Activated T-cell treated with anti-CD3 and anti-CD28 coated beads, Interleukin-2, amount 50 U/mL, for 72 hours (primary cell): ENCODE measurements at regions not wholly inside any gene's neighbourhood (a gene's known extent, or its start where the extent isn't known, plus 50 kb on each side); places are given as distances from the start of the nearest gene placed in this dataset.

Source experiments
- ATAC-seq, 2 donors: fragments of 150-1000 bp; cut with Tn5 transposase; replicated peaks in 1 of 2; 2 replicates each; pipeline ENCODE4 v1.10.0; 2021; ENCODE audit warnings: moderate library complexity in 2 of 2, mild to moderate bottlenecking in 1 of 2
- DNase-seq, 2 donors: peaks; one replicate each; pipeline ENCODE4 v3.0.0; 2021 to 2022; ENCODE audit warnings: mixed read lengths in 1 of 2
- H3K27ac Mint-ChIP-seq: one replicate; pipeline ENCODE4 v1.8.0; 2022; ENCODE audit warnings: mild to moderate bottlenecking, moderate library complexity, mixed read lengths
- H3K27me3 Mint-ChIP-seq: one replicate; pipeline ENCODE4 v1.8.0; 2022; ENCODE audit warnings: low read depth, mixed read lengths
- H3K36me3 Mint-ChIP-seq, 2 donors: one replicate each; pipeline ENCODE4 v1.8.0; 2022; ENCODE audit warnings: mixed read lengths in 2 of 2, mild to moderate bottlenecking in 1 of 2; ENCODE audit not compliant: insufficient read depth in 2 of 2
- H3K4me1 Mint-ChIP-seq: one replicate; pipeline ENCODE4 v1.8.0; 2022; ENCODE audit warnings: low read depth, mixed read lengths
- H3K4me3 Mint-ChIP-seq, 2 donors: one replicate each; pipeline ENCODE4 v1.8.0; 2022; ENCODE audit warnings: mild to moderate bottlenecking in 2 of 2, mixed read lengths in 2 of 2, moderate library complexity in 2 of 2
- H3K9me3 Mint-ChIP-seq, 2 donors: one replicate each; pipeline ENCODE4 v1.8.0; 2022; ENCODE audit warnings: mixed read lengths in 2 of 2

DNA sequence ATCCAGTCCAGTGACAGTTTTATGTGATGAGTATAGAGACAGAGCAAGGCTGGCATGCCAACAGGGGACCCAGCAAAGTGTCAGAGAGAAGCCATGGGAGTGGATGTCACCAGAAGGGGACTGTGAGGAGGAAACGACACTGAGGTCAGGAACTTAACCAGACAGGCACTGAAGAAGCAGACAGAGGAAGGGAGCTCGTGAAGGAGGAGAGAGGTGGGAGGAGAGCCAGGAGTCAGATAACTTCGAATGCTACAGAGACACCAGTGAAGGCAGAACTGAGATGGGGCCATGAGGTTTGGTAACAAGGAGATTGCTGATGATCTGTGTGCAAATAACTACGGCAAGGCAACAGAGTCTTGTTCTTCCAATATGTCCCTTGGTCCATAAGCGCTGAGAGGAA is 211.1 kb upstream of the FOXA2 start:
- DNase-seq (no peak), ATAC-seq (no peak)
- Mint-ChIP-seq H3K27ac (no peak overlapping the region), H3K9me3 (peaks cover 2 to 6% of the 10 kb centered on the region in 2 donors), H3K4me1 (no peaks in the 10 kb centered on the region), H3K36me3 (no peaks in the 10 kb centered on the region), H3K4me3 (no peak overlapping the region), H3K27me3 (no peaks in the 10 kb centered on the region)

- DNase-seq: no peak
- Mint-ChIP-seq H3K27me3 (no peaks in the 10 kb centered on the region), H3K36me3 (no peaks in the 10 kb centered on the region), H3K9me3 (peaks cover 2 to 6% of the 10 kb centered on the region in 2 donors), H3K27ac (no peak overlapping the region), H3K4me3 (no peak overlapping the region), H3K4me1 (no peaks in the 10 kb centered on the region)
- ATAC-seq: no peak
Measured at GRCh38 chr20:22795871-22796270, 211.5 kb upstream of the FOXA2 start.

GRCh38 chr20:22796469-22797077 is 212.2 kb upstream of the FOXA2 start:
- H3K4me3 Mint-ChIP-seq: no peak overlapping the region
- no peaks in the 10 kb centered on the region for H3K36me3 Mint-ChIP-seq
- H3K27ac Mint-ChIP-seq: no peak overlapping the region
- DNase-seq (no peak), ATAC-seq (no peak)
- H3K9me3 Mint-ChIP-seq: peaks cover 2 to 6% of the 10 kb centered on the region in 2 donors
- H3K4me1 Mint-ChIP-seq: no peaks in the 10 kb centered on the region
- no peaks in the 10 kb centered on the region for H3K27me3 Mint-ChIP-seq

DNA sequence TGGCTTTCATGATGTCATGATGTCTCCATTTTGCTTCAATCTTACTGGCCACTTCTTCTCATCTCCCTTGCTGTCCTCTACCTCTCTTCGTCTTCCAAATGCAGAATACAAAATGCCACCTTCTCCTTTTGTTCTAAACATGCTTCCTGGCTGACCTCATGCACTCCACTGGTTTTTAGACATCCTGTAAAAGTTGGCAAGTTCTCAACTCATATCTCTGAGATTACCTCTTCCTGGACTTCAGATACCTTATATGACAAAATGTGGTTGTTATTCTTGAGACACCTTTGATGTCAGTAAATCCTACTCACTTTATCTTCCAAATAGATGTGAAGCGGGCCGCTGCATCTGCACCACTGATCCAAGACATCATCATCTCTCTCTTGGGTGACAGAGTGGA is 212.7 kb upstream of the FOXA2 start:
- H3K36me3 Mint-ChIP-seq: no peaks in the 10 kb centered on the region
- no peak for ATAC-seq
- no peak overlapping the region for H3K4me3 Mint-ChIP-seq
- no peak overlapping the region for H3K27ac Mint-ChIP-seq
- H3K27me3 Mint-ChIP-seq: no peaks in the 10 kb centered on the region
- DNase-seq: no peak
- H3K4me1 Mint-ChIP-seq: no peaks in the 10 kb centered on the region
- peaks cover 2 to 6% of the 10 kb centered on the region in 2 donors for H3K9me3 Mint-ChIP-seq

- Mint-ChIP-seq H3K27ac (no peak overlapping the region), H3K4me1 (no peaks in the 10 kb centered on the region), H3K9me3 (peaks cover 2 to 3% of the 10 kb centered on the region in 2 donors), H3K36me3 (no peaks in the 10 kb centered on the region), H3K27me3 (no peaks in the 10 kb centered on the region), H3K4me3 (no peak overlapping the region)
- DNase-seq (no peak), ATAC-seq (no peak)
Measured at GRCh38 chr20:22799687-22800086, 215.3 kb upstream of the FOXA2 start.

DNA sequence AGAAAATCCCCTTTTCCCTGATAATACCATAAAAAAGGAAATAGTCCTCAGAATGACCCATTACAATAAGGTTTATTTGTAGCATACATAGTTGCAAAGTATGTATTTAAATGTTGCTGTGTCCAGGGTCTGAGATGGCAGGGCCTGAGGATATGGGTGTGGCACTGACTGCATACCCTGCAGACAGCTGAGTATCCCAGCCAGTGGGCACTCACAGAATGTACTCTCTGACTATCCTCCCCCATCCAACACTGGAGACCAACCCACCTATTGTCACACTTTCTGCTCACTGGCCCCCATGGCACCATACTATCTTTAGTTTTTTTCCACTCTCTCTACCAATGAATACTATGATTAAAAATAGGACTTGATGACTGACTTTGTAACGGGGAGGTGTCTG is 215.8 kb upstream of the FOXA2 start:
- H3K4me3 Mint-ChIP-seq: no peak overlapping the region
- ATAC-seq: no peak

GRCh38 chr20:22801528-22801927 is 217.2 kb upstream of the FOXA2 start:
- Mint-ChIP-seq H3K9me3 (peaks cover 2 to 3% of the 10 kb centered on the region in 2 donors), H3K36me3 (no peaks in the 10 kb centered on the region), H3K4me1 (no peaks in the 10 kb centered on the region), H3K27ac (no peak overlapping the region), H3K27me3 (no peaks in the 10 kb centered on the region), H3K4me3 (no peak overlapping the region)
- DNase-seq (no peak), ATAC-seq (no peak)

More for the DNA sequence above, 215.8 kb upstream of the FOXA2 start:
- Mint-ChIP-seq H3K27me3 (no peaks in the 10 kb centered on the region), H3K36me3 (no peaks in the 10 kb centered on the region), H3K9me3 (peaks cover 2 to 3% of the 10 kb centered on the region in 2 donors), H3K27ac (no peak overlapping the region), H3K4me1 (no peaks in the 10 kb centered on the region)
- DNase-seq: no peak

- H3K27ac Mint-ChIP-seq: no peak overlapping the region
- H3K4me3 Mint-ChIP-seq: no peak overlapping the region
- DNase-seq: no peak
- no peaks in the 10 kb centered on the region for H3K27me3 Mint-ChIP-seq
- no peaks in the 10 kb centered on the region for H3K36me3 Mint-ChIP-seq
- no peaks in the 10 kb centered on the region for H3K4me1 Mint-ChIP-seq
- ATAC-seq: no peak
- H3K9me3 Mint-ChIP-seq: peaks cover under 1 to 2% of the 10 kb centered on the region in 2 donors
Measured at GRCh38 chr20:22802296-22802695, 217.9 kb upstream of the FOXA2 start.

DNA sequence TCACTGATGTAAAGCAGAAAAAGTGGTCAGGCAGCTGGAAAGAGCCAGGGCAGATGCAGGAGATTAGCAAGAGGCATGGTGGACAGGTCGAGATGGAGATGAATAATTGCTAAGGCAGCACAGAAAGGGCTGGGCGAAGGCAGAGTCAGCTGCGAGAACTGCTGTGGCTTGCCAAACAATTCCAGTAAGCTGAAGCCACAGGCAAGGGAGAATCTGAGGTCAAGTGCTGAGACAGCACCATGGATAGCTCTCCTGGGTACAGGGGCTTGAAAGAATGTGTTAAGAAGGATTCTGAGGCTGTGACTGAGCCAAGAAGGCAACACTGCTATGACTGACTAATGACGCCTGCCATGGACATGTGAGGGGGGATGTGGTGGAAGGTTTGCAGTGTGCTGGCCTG is 220.8 kb upstream of the FOXA2 start:
- Mint-ChIP-seq H3K27ac (no peak overlapping the region), H3K4me3 (no peak overlapping the region), H3K9me3 (peaks cover 0 to 2% of the 10 kb centered on the region in 2 donors)

DNA sequence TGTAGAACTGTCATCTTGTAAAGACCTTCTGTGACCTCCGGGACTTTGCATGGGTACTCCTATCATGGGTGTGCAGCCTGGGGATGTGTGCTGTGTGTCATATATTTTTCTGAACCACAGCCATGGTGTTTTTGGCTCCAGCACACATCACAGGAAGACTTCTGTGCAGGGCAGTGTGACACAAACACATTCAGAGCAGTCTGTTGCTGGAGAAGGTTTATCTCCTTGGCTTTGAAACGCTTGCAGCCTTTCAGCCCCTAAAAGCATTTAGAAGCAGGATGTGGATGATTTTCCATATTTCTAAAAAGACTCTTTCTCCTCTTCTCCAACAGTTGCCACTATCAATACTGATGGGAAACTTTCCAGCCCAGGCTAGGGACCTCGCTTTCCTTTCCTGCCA is 221.6 kb upstream of the FOXA2 start:
- no peaks in the 10 kb centered on the region for H3K4me1 Mint-ChIP-seq
- no peaks in the 10 kb centered on the region for H3K27me3 Mint-ChIP-seq
- no peaks in the 10 kb centered on the region for H3K36me3 Mint-ChIP-seq
- no peak for DNase-seq
- ATAC-seq: no peak
- no peak overlapping the region for H3K4me3 Mint-ChIP-seq
- H3K27ac Mint-ChIP-seq: no peak overlapping the region
- peaks cover 0 to 2% of the 10 kb centered on the region in 2 donors for H3K9me3 Mint-ChIP-seq

More for the DNA sequence above, 220.8 kb upstream of the FOXA2 start:
- no peaks in the 10 kb centered on the region for H3K4me1 Mint-ChIP-seq
- no peaks in the 10 kb centered on the region for H3K27me3 Mint-ChIP-seq
- ATAC-seq (no peak), DNase-seq (no peak)
- no peaks in the 10 kb centered on the region for H3K36me3 Mint-ChIP-seq

- H3K9me3 Mint-ChIP-seq: peaks cover 0 to 2% of the 10 kb centered on the region in 2 donors
- DNase-seq: no peak
- ATAC-seq: no peak
- no peaks in the 10 kb centered on the region for H3K4me1 Mint-ChIP-seq
- H3K27ac Mint-ChIP-seq: no peak overlapping the region
- H3K36me3 Mint-ChIP-seq: no peaks in the 10 kb centered on the region
- H3K27me3 Mint-ChIP-seq: no peaks in the 10 kb centered on the region
- H3K4me3 Mint-ChIP-seq: no peak overlapping the region
Measured at GRCh38 chr20:22807045-22807444, 222.7 kb upstream of the FOXA2 start.

DNA sequence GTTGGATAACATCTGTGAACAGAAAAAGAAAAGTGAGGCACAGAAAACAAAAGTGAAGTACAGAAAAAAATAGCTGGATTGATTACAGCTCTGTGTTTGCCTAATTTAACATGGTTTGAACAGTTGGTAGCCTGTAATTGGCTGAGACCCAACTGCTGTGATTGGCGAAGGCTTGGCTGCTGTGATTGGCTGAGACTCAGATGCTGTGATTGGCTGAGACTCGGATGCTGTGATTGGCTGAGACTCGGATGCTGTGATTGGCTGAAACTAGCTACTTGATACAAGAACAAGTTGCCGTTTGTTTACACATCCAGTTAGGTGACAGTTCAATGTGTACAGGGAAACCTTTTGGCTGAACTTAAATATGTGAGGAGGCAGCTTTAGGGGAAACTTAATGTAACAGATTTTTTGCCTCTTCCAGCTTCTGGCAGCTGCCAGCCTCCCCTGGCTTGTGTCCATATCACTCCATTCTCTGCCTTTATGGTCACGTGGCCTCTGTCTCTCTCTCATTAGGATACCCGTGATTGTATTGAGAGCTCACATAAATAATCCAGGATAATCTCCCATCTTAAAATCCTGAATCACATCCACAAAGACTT is 223.4 kb upstream of the FOXA2 start:
- Mint-ChIP-seq H3K4me1 (no peaks in the 10 kb centered on the region), H3K4me3 (no peak overlapping the region), H3K27me3 (no peaks in the 10 kb centered on the region), H3K36me3 (no peaks in the 10 kb centered on the region), H3K9me3 (peaks cover 0 to 2% of the 10 kb centered on the region in 2 donors), H3K27ac (no peak overlapping the region)
- no peak for ATAC-seq
- DNase-seq: no peak

DNA sequence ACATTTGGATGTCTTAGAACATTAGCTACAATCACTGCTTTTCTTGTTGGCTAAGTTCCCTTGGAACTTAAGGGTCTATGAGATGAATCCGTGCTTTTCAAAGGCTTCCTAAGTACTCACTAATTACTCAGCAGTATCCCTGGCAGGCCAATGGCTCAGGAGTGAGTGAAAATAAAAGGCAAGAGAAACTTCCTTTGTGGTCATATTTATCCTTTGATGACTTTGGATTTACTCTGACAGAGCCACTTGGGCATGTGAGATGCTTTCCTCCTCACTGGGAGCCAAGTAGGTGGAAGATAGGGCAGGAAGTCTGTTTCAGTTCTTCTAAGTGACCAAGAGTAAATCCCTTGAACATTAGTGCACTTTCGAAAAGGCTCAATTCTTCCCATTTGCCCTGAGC is 224.3 kb upstream of the FOXA2 start:
- H3K36me3 Mint-ChIP-seq: no peaks in the 10 kb centered on the region
- peaks cover 0 to 2% of the 10 kb centered on the region in 2 donors for H3K9me3 Mint-ChIP-seq
- no peak overlapping the region for H3K4me3 Mint-ChIP-seq
- H3K27ac Mint-ChIP-seq: no peak overlapping the region
- H3K4me1 Mint-ChIP-seq: no peaks in the 10 kb centered on the region
- DNase-seq: no peak
- no peaks in the 10 kb centered on the region for H3K27me3 Mint-ChIP-seq
- ATAC-seq: no peak

GRCh38 chr20:22810030-22810429 is 225.1 kb upstream of the SSTR4 start:
- H3K27me3 Mint-ChIP-seq: no peaks in the 10 kb centered on the region
- H3K36me3 Mint-ChIP-seq: no peaks in the 10 kb centered on the region
- H3K4me3 Mint-ChIP-seq: no peak overlapping the region
- no peaks in the 10 kb centered on the region for H3K4me1 Mint-ChIP-seq
- ATAC-seq (no peak), DNase-seq (no peak)
- H3K27ac Mint-ChIP-seq: no peak overlapping the region
- H3K9me3 Mint-ChIP-seq: peaks cover 0 to 2% of the 10 kb centered on the region in 2 donors
